ENCODE measurements at regions not wholly inside any gene's neighbourhood (a gene's known extent, or its start where the extent isn't known, plus 50 kb on each side); places are given as distances from the start of the nearest gene placed in this dataset.

DNA sequence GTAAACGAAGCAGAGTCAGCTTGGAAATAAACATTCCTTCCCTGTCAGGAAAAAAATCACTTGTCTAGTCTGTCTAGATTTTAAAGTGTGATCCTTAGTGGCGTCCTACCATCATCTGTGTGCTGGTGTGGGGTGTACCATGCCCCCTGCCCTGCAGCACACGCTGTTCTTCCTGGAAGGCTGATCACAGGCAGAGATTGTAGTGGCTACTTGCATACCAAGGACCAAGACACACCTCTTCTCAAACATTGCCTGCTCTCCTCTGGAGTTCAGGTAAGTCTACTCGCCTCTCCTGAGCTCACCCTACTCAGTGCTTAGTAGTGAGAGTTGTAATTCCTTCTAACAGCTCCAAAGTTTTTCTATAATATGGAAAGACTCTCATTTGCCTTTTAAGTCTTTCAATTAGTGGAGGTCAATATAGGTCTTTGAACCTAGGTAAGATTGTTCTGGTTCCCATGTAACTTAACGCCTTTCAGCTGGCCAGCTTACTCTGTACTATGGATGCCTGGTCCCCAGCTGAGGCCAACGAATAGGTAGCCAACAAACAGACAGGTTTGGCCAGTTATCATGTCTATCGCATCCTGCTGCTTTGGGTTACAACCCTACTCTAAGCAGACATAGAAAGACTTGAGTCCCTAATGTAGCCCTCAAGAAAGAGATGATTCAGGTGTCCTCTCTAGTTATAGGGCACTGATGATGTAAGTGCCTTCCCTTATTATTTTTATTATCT lies 55.4 kb downstream of the XCL1 start:
- CTCF ChIA-PET, result no interaction called here
- Mint-ChIP-seq H3K4me1 (no peaks in the 10 kb centered on the region), H3K9me3 (no peaks in the 10 kb centered on the region), H3K27me3 (peaks cover 7% of the 10 kb centered on the region), H3K4me3 (no peak overlapping the region), H3K36me3 (ENCODE audit: low read depth) (no peaks in the 10 kb centered on the region), H3K27ac (no peak overlapping the region)
- DNase-seq (no peak), ATAC-seq (ENCODE audit: low read depth) (no peak)
- intact Hi-C loops (cut with micrococcal nuclease), result no loop called here
- POLR2A ChIA-PET, result no interaction called here
- no peak for TF ChIP-seq CTCF (IDR thresholded peaks at IDR 0.05)

- TF ChIP-seq CTCF (IDR thresholded peaks at IDR 0.05), result no peak
- Mint-ChIP-seq H3K4me1 (no peaks in the 10 kb centered on the region), H3K4me3 (no peak overlapping the region), H3K9me3 (no peaks in the 10 kb centered on the region), H3K27me3 (peaks cover 7% of the 10 kb centered on the region), H3K27ac (no peak overlapping the region), H3K36me3 (ENCODE audit: low read depth) (no peaks in the 10 kb centered on the region)
- ATAC-seq (ENCODE audit: low read depth), result no peak
- ChIA-PET POLR2A (no interaction called here), CTCF (no interaction called here)
- no peak for DNase-seq
- intact Hi-C loops (cut with micrococcal nuclease), result no loop called here
These were observed 58.6 kb downstream of the XCL1 start for GRCh38 chr1:168634951-168635532.

DNA sequence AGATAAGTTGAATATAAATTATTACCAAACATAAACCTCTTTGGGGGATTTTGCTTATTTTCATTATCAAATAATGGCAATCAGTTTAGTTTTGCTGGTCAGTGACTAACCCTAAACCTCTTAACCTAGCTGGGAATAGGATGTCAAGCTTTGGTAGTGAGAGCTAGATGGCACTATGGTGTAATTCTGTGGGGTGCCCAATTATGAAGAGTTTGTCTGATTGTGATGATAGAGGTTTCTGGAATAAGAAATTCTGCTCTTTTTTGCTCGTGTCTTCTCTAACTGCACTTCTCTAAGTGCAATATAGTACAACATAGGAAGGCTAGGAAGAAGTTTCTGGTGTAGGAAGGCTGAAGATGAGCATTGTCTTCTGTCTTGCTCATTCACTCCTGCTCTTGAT lies 59.8 kb downstream of the XCL1 start:
- intact Hi-C loops (cut with micrococcal nuclease), result no loop called here
- Mint-ChIP-seq H3K4me1 (no peaks in the 10 kb centered on the region), H3K9me3 (no peaks in the 10 kb centered on the region), H3K36me3 (ENCODE audit: low read depth) (no peaks in the 10 kb centered on the region), H3K27ac (no peak overlapping the region), H3K27me3 (peaks cover 7% of the 10 kb centered on the region), H3K4me3 (no peak overlapping the region)
- ATAC-seq (ENCODE audit: low read depth) (no peak), DNase-seq (no peak)
- ChIA-PET POLR2A (no interaction called here), CTCF (interaction anchor here (0.5 kb wide), 1 partner anchor 712 kb away, joined by 3 read pairs; no protein-coding TSS in a partner anchor)
- TF ChIP-seq CTCF (IDR thresholded peaks at IDR 0.05), result no peak

GRCh38 chr1:168636642-168637111 lies 60.3 kb downstream of the XCL1 start:
- Mint-ChIP-seq H3K27me3 (peaks cover 7% of the 10 kb centered on the region), H3K27ac (no peak overlapping the region), H3K36me3 (ENCODE audit: low read depth) (no peaks in the 10 kb centered on the region), H3K4me1 (no peaks in the 10 kb centered on the region), H3K9me3 (no peaks in the 10 kb centered on the region), H3K4me3 (no peak overlapping the region)
- intact Hi-C loops (cut with micrococcal nuclease), result no loop called here
- no peak for TF ChIP-seq CTCF (IDR thresholded peaks at IDR 0.05)
- ChIA-PET CTCF (no interaction called here), POLR2A (no interaction called here)
- DNase-seq (no peak), ATAC-seq (ENCODE audit: low read depth) (no peak)

DNA sequence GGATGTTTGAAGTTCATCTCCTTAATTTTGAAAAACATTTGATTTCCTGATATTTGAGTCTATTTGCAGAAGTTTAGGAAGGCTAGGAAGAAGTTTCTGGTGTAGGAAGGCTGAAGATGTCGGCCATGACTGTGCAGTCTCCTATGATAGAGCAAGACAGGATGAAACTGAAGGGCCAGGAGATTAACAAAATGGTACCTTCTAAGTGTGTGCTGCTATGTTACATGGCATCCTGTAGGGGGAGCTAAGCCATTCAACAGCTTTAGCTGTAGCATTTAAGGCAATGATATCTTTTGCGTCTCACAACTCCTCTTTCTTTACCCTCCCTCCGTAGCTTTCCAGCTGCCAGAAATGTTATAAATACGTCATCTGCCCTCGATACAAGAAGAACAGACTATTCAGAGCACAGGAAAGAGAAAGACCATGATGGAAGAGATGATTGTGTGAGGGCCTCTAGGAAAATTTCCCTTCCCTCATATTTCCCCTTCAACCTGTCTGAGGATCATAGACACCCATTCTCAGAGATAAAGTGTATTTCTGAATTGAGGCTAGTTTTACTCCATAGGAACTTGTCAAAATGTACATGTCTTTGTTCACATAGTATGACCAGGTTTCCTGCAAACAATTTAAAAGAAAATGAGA lies 61.1 kb downstream of the XCL1 start:
- intact Hi-C loops (cut with micrococcal nuclease), result no loop called here
- Mint-ChIP-seq H3K4me1 (no peaks in the 10 kb centered on the region), H3K4me3 (no peak overlapping the region), H3K36me3 (ENCODE audit: low read depth) (no peaks in the 10 kb centered on the region), H3K27ac (no peak overlapping the region), H3K9me3 (no peaks in the 10 kb centered on the region), H3K27me3 (peaks cover 4% of the 10 kb centered on the region)
- no peak for TF ChIP-seq CTCF (IDR thresholded peaks at IDR 0.05)
- CTCF ChIA-PET, result interaction anchor here (1.4 kb wide), 1 partner anchor 711 kb away, joined by 4 read pairs; no protein-coding TSS in a partner anchor
- ATAC-seq (ENCODE audit: low read depth) (no peak), DNase-seq (no peak)
- POLR2A ChIA-PET, result no interaction called here
